Duodenal mucosa (tissue), 2 donors: ENCODE measurements at regions not wholly inside any gene's neighbourhood (a gene's known extent, or its start where the extent isn't known, plus 50 kb on each side); places are given as distances from the start of the nearest gene placed in this dataset.
"Not testable (repeated sequence)": the region's sequence is repeated elsewhere in the genome, so short reads cannot be mapped to it uniquely, and the experiment has no call there.

Experiments
- H3K27ac ChIP-seq: one replicate; pipeline ENCODE4 v1.7.0; 2013; ENCODE audit warnings: low read depth, low read length
- H3K27me3 ChIP-seq, 2 donors: one replicate each; pipeline ENCODE4 v1.7.0; 2013; ENCODE audit warnings: low read length in 2 of 2, control low read depth in 1 of 2; ENCODE audit not compliant: insufficient read depth in 2 of 2, control insufficient read depth in 1 of 2
- H3K36me3 ChIP-seq, 2 donors: one replicate each; pipeline ENCODE4 v1.7.0; 2013; ENCODE audit warnings: low read length in 2 of 2, control low read depth in 1 of 2; ENCODE audit not compliant: insufficient read depth in 2 of 2, control insufficient read depth in 1 of 2
- H3K4me1 ChIP-seq, 2 donors: one replicate each; pipeline ENCODE4 v1.7.0; 2013; ENCODE audit warnings: low read length in 2 of 2, control low read depth in 1 of 2; ENCODE audit not compliant: insufficient read depth in 2 of 2, control insufficient read depth in 1 of 2
- H3K4me3 ChIP-seq, 2 donors: one replicate each; pipeline ENCODE4 v1.7.0; 2013; ENCODE audit warnings: low read length in 2 of 2, low read depth in 1 of 2
- H3K9ac ChIP-seq, 2 donors: one replicate each; pipeline ENCODE4 v1.7.0; 2013; ENCODE audit warnings: low read length in 2 of 2, low read depth in 1 of 2
- H3K9me3 ChIP-seq, 2 donors: one replicate each; pipeline ENCODE4 v1.7.0; 2013; ENCODE audit warnings: low read length in 2 of 2, control low read depth in 1 of 2; ENCODE audit not compliant: control insufficient read depth in 1 of 2

- H3K4me3 ChIP-seq, H3K9me3 ChIP-seq, H3K27me3 ChIP-seq, H3K9ac ChIP-seq, H3K27ac ChIP-seq, H3K4me1 ChIP-seq, H3K36me3 ChIP-seq: not testable (repeated sequence)
Measured at GRCh38 chr2:89229979-89230378, 538.5 kb downstream of the RPIA start.

GRCh38 chr2:89231241-89231640 lies 539.8 kb downstream of the RPIA start:
- H3K36me3 ChIP-seq, H3K27me3 ChIP-seq, H3K27ac ChIP-seq, H3K9me3 ChIP-seq, H3K4me1 ChIP-seq, H3K9ac ChIP-seq, H3K4me3 ChIP-seq: not testable (repeated sequence)

GRCh38 chr2:89233931-89234330 lies 542.5 kb downstream of the RPIA start:
- not testable (repeated sequence) for H3K27ac ChIP-seq, H3K9me3 ChIP-seq, H3K4me1 ChIP-seq, H3K27me3 ChIP-seq, H3K9ac ChIP-seq, H3K36me3 ChIP-seq, H3K4me3 ChIP-seq

- not testable (repeated sequence) for H3K36me3 ChIP-seq, H3K4me1 ChIP-seq, H3K9me3 ChIP-seq, H3K27me3 ChIP-seq, H3K27ac ChIP-seq, H3K4me3 ChIP-seq, H3K9ac ChIP-seq
Measured at GRCh38 chr2:89234818-89235466, 543.5 kb downstream of the RPIA start.

- not testable (repeated sequence) for H3K36me3 ChIP-seq, H3K9ac ChIP-seq, H3K4me1 ChIP-seq, H3K27ac ChIP-seq, H3K4me3 ChIP-seq, H3K9me3 ChIP-seq, H3K27me3 ChIP-seq
Measured at GRCh38 chr2:89236832-89237450, 545.5 kb downstream of the RPIA start.

GRCh38 chr2:89237783-89238182 lies 546.3 kb downstream of the RPIA start:
- not testable (repeated sequence) for H3K9me3 ChIP-seq, H3K9ac ChIP-seq, H3K36me3 ChIP-seq, H3K4me3 ChIP-seq, H3K4me1 ChIP-seq, H3K27me3 ChIP-seq, H3K27ac ChIP-seq

GRCh38 chr2:89243114-89243700 lies 551.7 kb downstream of the RPIA start:
- not testable (repeated sequence) for H3K27me3 ChIP-seq, H3K36me3 ChIP-seq, H3K4me1 ChIP-seq, H3K4me3 ChIP-seq, H3K9ac ChIP-seq, H3K27ac ChIP-seq, H3K9me3 ChIP-seq

GRCh38 chr2:89244407-89244806 lies 552.9 kb downstream of the RPIA start:
- H3K27ac ChIP-seq, H3K36me3 ChIP-seq, H3K9me3 ChIP-seq, H3K4me3 ChIP-seq, H3K4me1 ChIP-seq, H3K27me3 ChIP-seq, H3K9ac ChIP-seq: not testable (repeated sequence)

- not testable (repeated sequence) for H3K4me1 ChIP-seq, H3K27me3 ChIP-seq, H3K36me3 ChIP-seq, H3K9me3 ChIP-seq, H3K4me3 ChIP-seq, H3K9ac ChIP-seq, H3K27ac ChIP-seq
Measured at GRCh38 chr2:89245478-89245877, 554.0 kb downstream of the RPIA start.

- H3K4me3 ChIP-seq, H3K27me3 ChIP-seq, H3K27ac ChIP-seq, H3K9me3 ChIP-seq, H3K36me3 ChIP-seq, H3K4me1 ChIP-seq, H3K9ac ChIP-seq: not testable (repeated sequence)
Measured at GRCh38 chr2:89246027-89246426, 554.6 kb downstream of the RPIA start.
